NAMALWA (cell line): ENCODE measurements at regions not wholly inside any gene's neighbourhood (a gene's known extent, or its start where the extent isn't known, plus 50 kb on each side); places are given as distances from the start of the nearest gene placed in this dataset.

Source experiments
- DNase-seq: peaks from one replicate; pipeline ENCODE4 v3.0.0-alpha.2; 2015; ENCODE audit warnings: low spot score

GRCh38 chr10:78248651-78249464, 215.2 kb downstream of the RPS24 start:
- no peak for DNase-seq

GRCh38 chr10:78249690-78250089, 216.0 kb downstream of the RPS24 start:
- DNase-seq: no peak

GRCh38 chr10:78250313-78251015, 216.8 kb downstream of the RPS24 start:
- DNase-seq: no peak

- no peak for DNase-seq
These were observed 217.3 kb downstream of the RPS24 start for GRCh38 chr10:78251016-78251385.

- DNase-seq: no peak
These were observed 218.6 kb downstream of the RPS24 start for GRCh38 chr10:78252286-78252685.

- DNase-seq: no peak
These were observed 219.6 kb downstream of the RPS24 start for GRCh38 chr10:78253063-78253853.

DNA sequence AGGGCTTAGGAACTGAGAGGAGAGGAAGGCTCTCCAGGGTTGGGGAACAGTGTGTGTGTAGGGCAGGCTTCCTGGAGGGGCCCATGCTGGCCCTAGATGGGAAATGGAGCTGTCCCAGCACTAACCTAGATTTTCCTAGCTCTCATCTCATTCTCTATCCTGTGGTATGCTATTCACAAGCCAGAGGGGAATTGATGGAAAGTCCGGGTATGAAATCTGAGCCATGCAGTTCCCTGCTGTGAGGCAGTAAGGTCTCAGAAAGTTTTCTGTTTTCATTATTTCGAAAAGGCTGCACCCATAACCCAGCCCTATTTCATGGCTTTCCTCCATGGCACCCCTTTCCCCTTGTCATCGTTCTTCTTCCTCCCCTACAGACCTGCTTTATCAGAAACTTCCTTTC, 220.3 kb downstream of the RPS24 start:
- no peak for DNase-seq

DNA sequence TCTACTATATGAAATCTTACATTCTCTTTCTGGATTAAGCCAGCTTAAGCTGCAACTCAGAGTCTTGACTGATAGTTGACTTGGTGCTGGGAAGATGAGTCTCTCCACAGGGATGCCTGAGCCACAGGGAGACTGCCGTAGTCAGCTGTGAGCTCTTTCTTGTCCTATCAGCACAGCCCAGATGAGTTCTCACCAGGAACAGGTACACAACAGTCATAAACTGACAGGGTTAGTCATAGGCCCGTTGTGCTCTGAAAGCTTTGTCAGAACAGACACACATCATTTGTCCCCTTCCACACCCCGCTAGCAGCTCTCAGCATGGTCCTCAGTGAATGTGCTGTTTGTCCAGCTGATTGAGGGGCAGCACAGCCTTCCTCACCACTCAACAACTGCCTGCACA, 221.6 kb downstream of the RPS24 start:
- no peak for DNase-seq

GRCh38 chr10:78255796-78256638, 222.4 kb downstream of the RPS24 start:
- no peak for DNase-seq

GRCh38 chr10:78258323-78259030, 224.8 kb downstream of the RPS24 start:
- no peak for DNase-seq

GRCh38 chr10:78259391-78259790, 225.7 kb downstream of the RPS24 start:
- no peak for DNase-seq

GRCh38 chr10:78260141-78260540, 226.5 kb downstream of the RPS24 start:
- no peak for DNase-seq

DNA sequence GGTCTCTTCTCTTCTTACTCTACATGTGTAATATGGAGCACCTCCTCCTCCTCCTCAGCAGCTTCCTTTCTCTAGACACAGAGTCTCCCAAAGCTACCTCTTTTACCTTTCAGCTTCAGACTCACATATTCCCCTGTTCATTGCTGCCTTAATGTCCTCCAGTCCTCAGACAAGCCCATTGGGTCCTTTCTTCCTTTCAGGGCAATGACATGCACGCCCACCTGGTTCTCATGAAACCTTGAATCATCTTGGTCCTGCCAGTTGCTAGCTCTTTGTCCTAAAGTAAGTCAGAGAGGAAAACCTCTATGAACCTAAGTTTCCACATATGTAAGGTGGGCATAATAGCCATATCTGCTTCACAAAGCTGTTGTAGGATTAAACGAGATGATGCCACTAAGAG, 227.0 kb downstream of the RPS24 start:
- no peak for DNase-seq

DNA sequence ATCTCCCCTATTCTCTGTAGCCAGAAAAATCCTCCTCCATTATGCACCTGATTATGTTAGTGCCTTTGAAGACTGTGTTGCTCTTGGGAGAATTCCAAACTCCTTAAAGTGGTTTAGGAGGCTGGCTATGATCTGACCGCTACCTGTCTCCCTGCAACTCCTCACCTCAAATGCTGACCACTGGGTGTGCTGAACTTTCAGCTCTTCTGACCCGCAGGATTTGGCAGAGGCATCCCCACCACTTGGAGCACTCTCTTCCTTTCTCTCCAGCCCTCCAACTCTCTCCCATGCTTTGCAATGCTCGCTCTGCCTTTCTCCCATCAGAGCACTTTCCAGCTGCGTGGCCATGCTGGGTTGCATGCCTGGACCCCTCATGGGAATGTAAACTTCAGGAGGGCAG, 227.6 kb downstream of the RPS24 start:
- DNase-seq: no peak

DNA sequence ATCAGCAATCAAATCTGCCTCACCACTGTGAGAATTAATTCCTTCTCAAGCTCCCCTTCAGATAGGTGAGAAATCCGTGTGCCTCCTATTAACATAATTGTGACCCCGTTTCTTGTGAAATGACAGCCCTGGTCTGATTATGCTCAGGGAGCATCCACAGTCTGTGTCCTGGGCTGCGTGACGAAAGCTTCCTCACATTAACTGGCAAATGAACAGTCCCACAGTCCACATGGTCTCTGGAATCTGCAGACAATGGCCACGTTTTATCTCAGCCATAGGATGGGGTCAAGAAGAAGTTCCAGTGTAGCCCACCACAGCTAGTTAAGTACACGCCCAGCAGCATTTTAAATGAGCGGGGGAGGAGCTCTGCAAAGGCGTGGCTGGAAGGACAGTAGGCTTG, 229.2 kb downstream of the RPS24 start:
- no peak for DNase-seq

GRCh38 chr10:78263521-78263988, 229.9 kb downstream of the RPS24 start:
- DNase-seq: no peak

DNA sequence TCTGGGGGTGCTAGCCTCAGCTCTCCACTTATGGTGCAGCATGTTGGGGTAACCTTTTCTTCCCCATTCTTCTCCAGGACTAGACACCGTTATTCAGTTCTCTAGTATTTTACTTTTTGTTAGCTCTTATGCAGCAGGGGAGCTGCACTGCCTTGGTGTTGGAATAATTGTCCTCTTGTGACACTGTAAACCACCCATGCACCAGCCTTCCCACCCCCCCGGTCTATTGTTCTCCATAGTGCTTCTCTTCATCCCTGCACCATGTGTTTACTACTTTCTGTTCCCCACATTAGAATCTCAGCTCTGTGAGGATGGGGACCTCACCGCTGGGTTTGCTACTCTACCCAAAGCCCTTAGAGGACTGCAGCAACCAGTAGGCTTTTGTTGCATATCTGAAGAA, 230.7 kb downstream of the RPS24 start:
- DNase-seq: no peak

- DNase-seq: no peak
These were observed 233.2 kb downstream of the RPS24 start for GRCh38 chr10:78266741-78267469.

DNA sequence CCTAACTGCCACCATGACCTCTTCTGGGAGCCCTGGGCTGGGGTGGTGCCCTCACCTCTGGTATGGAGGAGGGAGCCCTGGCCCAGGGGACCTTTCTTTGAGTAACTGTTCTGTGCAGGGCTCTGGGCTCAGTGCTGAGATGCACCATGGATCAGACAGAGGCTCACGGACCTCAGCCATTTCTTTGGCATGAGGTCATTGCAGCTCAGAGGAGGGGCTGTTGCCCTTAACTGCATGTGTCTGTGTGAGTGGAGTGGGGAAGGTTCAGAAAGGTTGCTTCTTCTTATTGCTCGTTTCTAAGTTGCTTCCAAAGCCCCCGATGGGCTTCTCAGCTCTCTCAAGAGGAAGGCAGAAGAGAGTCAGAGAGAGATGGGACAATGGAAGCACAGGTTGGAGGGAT, 233.9 kb downstream of the RPS24 start:
- no peak for DNase-seq

- DNase-seq: no peak
These were observed 235.4 kb downstream of the RPS24 start for GRCh38 chr10:78269060-78269459.
